Esophagus muscularis mucosa (tissue), 4 donors: ENCODE measurements at regions not wholly inside any gene's neighbourhood (a gene's known extent, or its start where the extent isn't known, plus 50 kb on each side); places are given as distances from the start of the nearest gene placed in this dataset.

Experiments used
- DNase-seq: peaks from one replicate; pipeline ENCODE4 v3.0.0-alpha.2; 2017; ENCODE audit errors: extremely low spot score
- H3K27ac ChIP-seq, 4 donors: fragments of 200-600 bp; sonication (generic); replicated peaks in 1 of 4; 1 replicate in 3 of 4; 2 replicates in 1 of 4; pipeline ENCODE4 v1.5.1; 2016 to 2019; ENCODE audit warnings: mild to moderate bottlenecking in 1 of 4
- H3K27me3 ChIP-seq, 4 donors: fragments of 200-600 bp; sonication (generic); one replicate each; pipeline versions ENCODE4 v1.5.1 to v1.6.0; 2016 to 2019
- H3K36me3 ChIP-seq, 4 donors: fragments of 200-600 bp; sonication (generic); one replicate each; pipeline ENCODE4 v1.5.1; 2016 to 2019
- H3K4me1 ChIP-seq, 4 donors: fragments of 200-600 bp; sonication (generic); one replicate each; pipeline ENCODE4 v1.5.1; 2016 to 2019
- H3K4me3 ChIP-seq, 4 donors: fragments of 200-600 bp; sonication (generic); 1 replicate in 2 of 4; 2 replicates in 2 of 4; pipeline ENCODE4 v1.5.1; 2016 to 2019; ENCODE audit warnings: mild to moderate bottlenecking in 4 of 4, moderate library complexity in 1 of 4
- H3K9me3 ChIP-seq, 4 donors: fragments of 200-600 bp; sonication (generic); 1 replicate in 3 of 4; 2 replicates in 1 of 4; pipeline ENCODE4 v1.5.1; 2016 to 2019
- CTCF ChIP-seq, 3 experiments: fragments of 200-600 bp in 2 of 3; fragments of 450-650 bp in 1 of 3; sonication (generic) in 2 of 3; IDR thresholded peaks; one replicate each; pipeline ENCODE4 v1.5.1; 2017 to 2019; ENCODE audit warnings: antibody characterized with exemption in 3 of 3, mild to moderate bottlenecking in 2 of 3, moderate library complexity in 1 of 3
- EP300 ChIP-seq: sonication (generic); formaldehyde crosslinking; IDR thresholded peaks from one replicate; pipeline ENCODE4 v1.6.1; 2017; ENCODE audit warnings: antibody characterized with exemption
- POLR2A ChIP-seq: fragments of 450-650 bp; IDR thresholded peaks from one replicate; pipeline ENCODE4 v1.6.1; 2017; ENCODE audit warnings: antibody characterized with exemption, moderate library complexity, mild to moderate bottlenecking, low read depth
- POLR2AphosphoS5 ChIP-seq, 2 donors: sonication (generic); formaldehyde crosslinking; IDR thresholded peaks; one replicate each; pipeline ENCODE4 v1.6.1; 2017; ENCODE audit warnings: antibody characterized with exemption in 2 of 2
- WGBS: methylation state at CpG from one replicate; pipeline ENCODE4 v1.1.5; 2018; 5-methylcytosine and 5-hydroxymethylcytosine counted together
- intact Hi-C: fragments of 100-400 bp; cut with DNase I; formaldehyde crosslinking; loops from one replicate; pipeline ENCODE4 v1.15.1; 2023

DNA sequence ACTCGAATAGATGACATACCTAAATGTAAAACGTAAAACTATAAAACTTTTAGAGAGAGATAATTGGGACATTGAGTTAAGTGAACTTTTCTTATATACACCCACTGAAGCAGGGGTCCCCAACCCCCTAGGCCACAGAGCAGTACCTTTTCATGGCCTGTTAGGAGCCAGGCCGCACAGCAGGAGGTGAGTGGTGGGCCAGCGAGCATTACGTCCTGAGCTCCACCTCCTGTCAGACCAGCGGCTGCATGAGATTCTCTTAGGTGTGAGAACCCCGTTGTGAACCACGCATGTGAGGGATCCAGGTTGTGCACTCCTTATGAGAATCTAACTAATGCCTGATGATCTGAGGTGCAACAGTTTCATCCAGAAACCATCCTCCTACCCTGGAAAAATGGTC is 114.8 kb downstream of the HMX1 start:
- 65% methylated on average over 7 of the region's 8 CpGs for WGBS
- intact Hi-C loops: no loop called here
- DNase-seq: no peak

DNA sequence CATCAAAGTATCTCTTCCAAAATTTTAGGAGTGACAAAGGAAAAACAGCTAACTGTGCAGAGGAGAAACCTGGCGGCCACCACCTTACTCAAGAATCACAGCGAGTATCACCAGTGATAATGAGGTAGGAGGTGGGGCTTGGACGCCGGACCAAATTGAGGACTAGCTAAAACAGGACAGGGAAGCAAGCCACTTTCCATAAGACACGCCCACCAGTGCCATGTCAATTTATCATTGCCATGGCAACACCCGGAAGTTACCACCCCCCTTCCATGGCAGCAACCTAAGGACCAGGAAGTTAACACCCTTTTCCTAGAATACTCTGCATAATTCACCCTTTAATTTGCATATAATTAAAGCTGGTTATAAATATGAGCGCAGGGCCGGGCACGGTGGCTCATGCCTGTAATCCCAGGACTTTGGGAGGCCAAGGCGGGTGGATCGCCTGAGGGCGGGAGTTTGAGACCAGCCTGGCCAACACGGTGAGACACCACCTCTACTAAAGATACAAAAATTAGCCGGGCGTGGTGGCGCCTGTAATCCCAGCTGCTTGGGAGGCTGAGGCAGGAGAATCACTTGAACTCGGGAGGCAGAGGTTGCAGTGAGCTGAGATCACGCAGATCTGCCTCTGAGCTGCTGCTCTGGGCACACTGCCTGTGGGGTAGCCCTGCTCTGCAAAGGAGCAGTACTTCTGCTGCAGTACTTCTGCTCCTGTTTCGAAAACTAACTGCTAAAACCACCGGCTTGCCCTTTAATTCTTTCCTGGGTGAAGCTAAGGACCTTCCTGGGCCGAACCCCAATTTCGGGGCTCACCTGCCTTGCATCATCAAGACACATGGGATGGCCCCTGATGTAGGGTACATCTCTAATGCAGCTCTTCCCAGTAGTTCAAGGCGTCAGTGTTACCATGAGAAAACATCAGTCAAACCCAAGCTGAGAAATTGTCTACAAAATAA is 116.7 kb downstream of the HMX1 start:
- H3K36me3 ChIP-seq: no peaks in the 10 kb centered on the region
- DNase-seq: no peak
- peaks cover 0 to 4% (median 0%) of the 10 kb centered on the region in 4 donors for H3K9me3 ChIP-seq
- peaks cover 0 to under 1% (median 0%) of the 10 kb centered on the region in 4 donors for H3K27me3 ChIP-seq
- intact Hi-C loops: no loop called here
- TF ChIP-seq CTCF (IDR thresholded peaks at IDR 0.05) (no peak), POLR2A (no peak), EP300 (no peak), POLR2AphosphoS5 (IDR thresholded peaks at IDR 0.05) (no peak)
- H3K4me1 ChIP-seq: no peaks in the 10 kb centered on the region
- H3K27ac ChIP-seq: no peak overlapping the region
- no peak overlapping the region for H3K4me3 ChIP-seq
- 92% methylated on average over 21 of the region's 23 CpGs for WGBS

More for the DNA sequence above, 114.8 kb downstream of the HMX1 start:
- Histone ChIP-seq H3K4me1 (peaks cover 0 to 3% (median under 1%) of the 10 kb centered on the region in 4 donors), H3K9me3 (peaks cover 0 to 4% (median 0%) of the 10 kb centered on the region in 4 donors), H3K27ac (no peak overlapping the region), H3K36me3 (no peaks in the 10 kb centered on the region), H3K27me3 (peaks cover 0 to 20% (median 0%) of the 10 kb centered on the region in 4 donors), H3K4me3 (no peak overlapping the region)
- TF ChIP-seq POLR2AphosphoS5 (IDR thresholded peaks at IDR 0.05): no peak
- no peak for TF ChIP-seq POLR2A

DNA sequence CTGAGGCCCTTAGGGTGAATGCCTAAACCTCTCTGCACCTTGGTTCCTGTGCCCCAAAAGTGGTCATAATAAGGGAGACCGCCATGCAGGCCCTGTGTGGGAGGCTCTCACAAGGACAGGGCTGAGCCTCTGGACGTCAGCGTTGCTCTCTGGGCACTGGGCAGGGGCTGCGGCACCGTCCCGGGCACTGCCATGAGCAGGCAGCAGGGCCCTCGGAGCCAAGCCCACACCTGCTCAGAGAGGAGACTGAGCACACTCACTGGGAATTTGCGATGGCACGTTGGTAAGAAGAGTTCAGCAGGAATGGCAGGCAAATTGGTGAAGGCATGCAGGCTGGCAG is 123.4 kb downstream of the HMX1 start:
- H3K9me3 ChIP-seq: no peaks in the 10 kb centered on the region
- no peak overlapping the region for H3K4me3 ChIP-seq
- DNase-seq: no peak
- no CpG with 5 or more reads among the region's 9 CpGs for WGBS
- no peaks in the 10 kb centered on the region for H3K4me1 ChIP-seq
- TF ChIP-seq POLR2AphosphoS5 (IDR thresholded peaks at IDR 0.05): no peak
- TF ChIP-seq EP300: no peak
- no peak for TF ChIP-seq POLR2A
- TF ChIP-seq CTCF (IDR thresholded peaks at IDR 0.05): no peak
- peaks cover 0 to 44% (median 0%) of the 10 kb centered on the region in 4 donors for H3K27me3 ChIP-seq
- H3K27ac ChIP-seq: no peak overlapping the region
- no peaks in the 10 kb centered on the region for H3K36me3 ChIP-seq
- intact Hi-C loops: no loop called here

DNA sequence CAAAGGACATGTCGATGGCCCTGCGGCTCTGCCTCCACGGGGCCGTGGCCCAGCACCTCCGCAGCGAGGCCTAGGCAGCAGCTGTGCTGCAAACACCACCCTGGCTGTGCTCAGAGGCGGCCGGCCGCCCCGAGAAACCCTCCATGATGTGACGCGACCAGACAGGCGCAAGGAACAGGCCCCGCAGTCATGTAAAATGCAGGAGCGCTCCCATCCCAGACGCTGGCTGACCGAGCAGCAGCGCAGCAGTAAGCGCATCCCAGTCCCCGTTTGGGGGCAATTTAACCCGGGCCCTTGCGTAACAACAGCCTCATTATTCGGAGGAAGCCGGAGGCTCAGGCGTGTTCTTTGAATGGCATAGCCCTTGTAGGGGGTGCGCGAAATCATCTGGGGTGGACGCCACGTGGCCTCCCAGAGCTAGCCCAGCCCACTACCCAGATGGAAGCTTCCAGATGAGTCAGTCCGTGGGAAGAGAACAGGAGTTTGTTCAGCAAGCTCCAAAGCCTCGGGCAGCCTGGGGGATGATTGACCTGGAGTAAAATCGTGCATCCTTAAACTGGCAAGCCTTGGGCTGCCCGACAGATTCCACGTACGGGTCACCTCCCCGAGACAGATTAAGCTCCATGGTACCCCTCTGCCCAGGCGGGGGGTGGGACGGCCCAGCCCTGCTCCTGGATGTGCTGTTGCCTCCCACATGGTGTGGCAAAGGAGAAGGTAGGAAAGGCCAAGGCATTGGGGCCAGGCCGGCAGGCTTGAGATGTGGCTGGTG is 124.0 kb downstream of the HMX1 start:
- Histone ChIP-seq H3K4me1 (no peaks in the 10 kb centered on the region), H3K27ac (no peak overlapping the region), H3K4me3 (no peak overlapping the region), H3K27me3 (peaks cover 0 to 44% (median 0%) of the 10 kb centered on the region in 4 donors), H3K36me3 (no peaks in the 10 kb centered on the region), H3K9me3 (no peaks in the 10 kb centered on the region)
- WGBS: 79% methylated on average over 28 of the region's 39 CpGs
- intact Hi-C loops: no loop called here
- TF ChIP-seq POLR2A: no peak
- no peak for TF ChIP-seq CTCF (IDR thresholded peaks at IDR 0.05)
- TF ChIP-seq POLR2AphosphoS5 (IDR thresholded peaks at IDR 0.05): no peak
- no peak for TF ChIP-seq EP300
- no peak for DNase-seq
